ENCODE measurements at regions not wholly inside any gene's neighbourhood (a gene's known extent, or its start where the extent isn't known, plus 50 kb on each side); places are given as distances from the start of the nearest gene placed in this dataset.

DNA sequence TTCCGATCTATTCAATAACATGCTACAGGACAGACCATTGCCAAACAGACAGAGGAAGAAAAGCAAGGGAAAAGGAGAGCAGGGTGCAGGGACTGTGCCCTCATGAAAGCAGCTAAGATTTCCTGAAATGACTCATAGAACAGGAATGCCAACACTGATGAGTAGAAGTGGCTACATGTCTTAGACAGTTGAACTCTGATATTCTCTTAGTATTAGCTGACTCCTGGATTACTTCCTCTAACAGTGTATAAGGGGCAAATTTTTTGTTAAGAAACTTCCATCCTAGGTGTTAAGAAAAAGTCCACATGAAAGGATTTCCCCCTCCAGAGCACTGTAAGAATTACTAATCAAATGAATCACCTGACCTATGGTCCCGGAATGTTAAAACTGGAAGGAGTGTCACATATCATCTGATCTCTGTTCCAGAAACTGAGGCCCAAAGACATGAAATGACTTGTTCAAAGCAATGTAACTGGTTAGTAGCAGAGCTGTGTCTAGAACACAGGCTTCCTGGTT lies 224.9 kb downstream of the IBTK start:
- POLR2A ChIA-PET = interaction anchor here (0.6 kb wide), 1 partner anchor 270 kb away, joined by 10 read pairs; the partner anchor contains the start of gene TENT5A
- Histone ChIP-seq H3K27ac (ENCODE audit: extremely low read depth, low read depth, low read length) (no peak overlapping the region), H3K36me3 (ENCODE audit: control insufficient read depth in 2 of 2, insufficient read depth in 1 of 2, low read length in 2 of 2) (no peaks in the 10 kb centered on the region), H3K4me1 (ENCODE audit: control insufficient read depth, insufficient read depth, low read length) (no peaks in the 10 kb centered on the region), H3K9me3 (ENCODE audit: control insufficient read depth, insufficient read depth, low read depth, low read length) (no peaks in the 10 kb centered on the region), H3K4me3 (ENCODE audit: low read depth, low read length) (no peak overlapping the region)
- TF ChIP-seq ZNF548 (tag by site-specific recombination; IDR thresholded peaks at IDR 0.05) = no peak
- 0 out of 2 replicates have a peak, but pooled peaks have one; percentile 45 for TF ChIP-seq ZNF133 (tag by site-specific recombination; IDR thresholded peaks at IDR 0.05)
- peak; percentile 85 for TF ChIP-seq ZNF10 (tag by site-specific recombination; IDR thresholded peaks at IDR 0.05)
- 0 out of 2 replicates have a peak, but pooled peaks have one; percentile 43 for TF ChIP-seq ZFP37 (tag by site-specific recombination; IDR thresholded peaks at IDR 0.05)
- no peak for TF ChIP-seq ZNF791 (tag by site-specific recombination; IDR thresholded peaks at IDR 0.05)
- peak; percentile 69 for TF ChIP-seq PRDM1 (tag by site-specific recombination; IDR thresholded peaks at IDR 0.05)
- CTCF ChIA-PET = interaction anchor here (0.5 to 1.7 kb wide), 2 partner anchors 17 to 268 kb away, joined by 3 to 4 read pairs; no protein-coding TSS in a partner anchor

DNA sequence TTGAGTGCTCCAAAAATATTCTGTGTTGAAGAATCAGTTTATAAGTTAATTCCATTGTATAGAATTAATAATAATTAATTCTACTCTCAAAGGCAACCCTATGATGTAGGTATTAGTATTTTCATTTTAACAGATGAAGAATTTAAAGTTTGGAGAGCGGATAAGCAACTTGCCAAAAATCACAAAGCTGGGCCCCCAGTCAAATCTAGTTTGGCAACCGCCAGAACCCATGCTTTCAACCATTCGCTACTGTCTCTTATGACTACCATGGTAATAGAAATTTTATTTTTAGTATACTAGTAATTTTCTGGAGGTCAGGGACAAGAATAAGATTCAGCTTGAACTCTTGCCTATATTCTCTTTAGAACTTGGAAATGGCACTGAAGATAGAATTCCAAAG lies 229.8 kb downstream of the IBTK start:
- TF ChIP-seq ZNF121 (tag by site-specific recombination; IDR thresholded peaks at IDR 0.05) = no peak
- TF ChIP-seq, protein P1, sequence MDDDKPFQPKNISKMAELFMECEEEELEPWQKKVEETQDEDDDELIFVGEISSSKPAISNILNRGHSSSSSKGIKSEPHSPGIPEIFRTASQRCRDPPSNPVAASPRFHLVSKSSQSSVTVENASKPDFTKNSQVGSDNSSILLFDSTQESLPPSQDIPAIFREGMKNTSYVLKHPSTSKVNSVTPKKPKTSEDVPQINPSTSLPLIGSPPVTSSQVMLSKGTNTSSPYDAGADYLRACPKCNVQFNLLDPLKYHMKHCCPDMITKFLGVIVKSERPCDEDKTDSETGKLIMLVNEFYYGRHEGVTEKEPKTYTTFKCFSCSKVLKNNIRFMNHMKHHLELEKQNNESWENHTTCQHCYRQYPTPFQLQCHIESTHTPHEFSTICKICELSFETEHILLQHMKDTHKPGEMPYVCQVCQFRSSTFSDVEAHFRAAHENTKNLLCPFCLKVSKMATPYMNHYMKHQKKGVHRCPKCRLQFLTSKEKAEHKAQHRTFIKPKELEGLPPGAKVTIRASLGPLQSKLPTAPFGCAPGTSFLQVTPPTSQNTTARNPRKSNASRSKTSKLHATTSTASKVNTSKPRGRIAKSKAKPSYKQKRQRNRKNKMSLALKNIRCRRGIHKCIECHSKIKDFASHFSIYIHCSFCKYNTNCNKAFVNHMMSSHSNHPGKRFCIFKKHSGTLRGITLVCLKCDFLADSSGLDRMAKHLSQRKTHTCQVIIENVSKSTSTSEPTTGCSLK (tag by site-specific recombination; IDR thresholded peaks at IDR 0.05) = no peak
- TF ChIP-seq ZNF133 (tag by site-specific recombination; IDR thresholded peaks at IDR 0.05) = no peak
- no peak for TF ChIP-seq ZNF626 (tag by site-specific recombination; IDR thresholded peaks at IDR 0.05)
- no peak for TF ChIP-seq ZNF112 (tag by site-specific recombination; IDR thresholded peaks at IDR 0.05)
- TF ChIP-seq, protein P2, sequence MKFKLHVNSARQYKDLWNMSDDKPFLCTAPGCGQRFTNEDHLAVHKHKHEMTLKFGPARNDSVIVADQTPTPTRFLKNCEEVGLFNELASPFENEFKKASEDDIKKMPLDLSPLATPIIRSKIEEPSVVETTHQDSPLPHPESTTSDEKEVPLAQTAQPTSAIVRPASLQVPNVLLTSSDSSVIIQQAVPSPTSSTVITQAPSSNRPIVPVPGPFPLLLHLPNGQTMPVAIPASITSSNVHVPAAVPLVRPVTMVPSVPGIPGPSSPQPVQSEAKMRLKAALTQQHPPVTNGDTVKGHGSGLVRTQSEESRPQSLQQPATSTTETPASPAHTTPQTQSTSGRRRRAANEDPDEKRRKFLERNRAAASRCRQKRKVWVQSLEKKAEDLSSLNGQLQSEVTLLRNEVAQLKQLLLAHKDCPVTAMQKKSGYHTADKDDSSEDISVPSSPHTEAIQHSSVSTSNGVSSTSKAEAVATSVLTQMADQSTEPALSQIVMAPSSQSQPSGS (tag by site-specific recombination; IDR thresholded peaks at IDR 0.05; ENCODE audit: low read depth) = no peak
- no peak for TF ChIP-seq ZNF664 (tag by site-specific recombination; IDR thresholded peaks at IDR 0.05)
- no peak for TF ChIP-seq ZNF670 (tag by site-specific recombination; IDR thresholded peaks at IDR 0.05; ENCODE audit: low read depth)
- no peak for TF ChIP-seq WT1 (tag by site-specific recombination; IDR thresholded peaks at IDR 0.05)
- no peak for TF ChIP-seq SCRT1 (tag by site-specific recombination; IDR thresholded peaks at IDR 0.05; ENCODE audit: borderline replicate concordance)
- no peak for TF ChIP-seq SP7 (tag by site-specific recombination; IDR thresholded peaks at IDR 0.05)
- no peak for TF ChIP-seq GLIS1 (tag by site-specific recombination; IDR thresholded peaks at IDR 0.05)
- TF ChIP-seq ZSCAN30 (tag by site-specific recombination; IDR thresholded peaks at IDR 0.05) = no peak
- no peak for TF ChIP-seq ZNF747 (tag by site-specific recombination; IDR thresholded peaks at IDR 0.05)
- POLR2A ChIA-PET = no interaction called here
- H3K4me3 ChIP-seq (ENCODE audit: low read depth, low read length) = no peak overlapping the region
- H3K4me1 ChIP-seq (ENCODE audit: control insufficient read depth, insufficient read depth, low read length) = no peaks in the 10 kb centered on the region
- no peak overlapping the region for H3K27ac ChIP-seq (ENCODE audit: extremely low read depth, low read depth, low read length)
- CTCF ChIA-PET = interaction anchor here (2.1 to 2.4 kb wide), 2 partner anchors 12 to 23 kb away, joined by 6 to 10 read pairs; no protein-coding TSS in a partner anchor
- H3K36me3 ChIP-seq (ENCODE audit: control insufficient read depth in 2 of 2, insufficient read depth in 1 of 2, low read length in 2 of 2) = no peaks in the 10 kb centered on the region
- no peaks in the 10 kb centered on the region for H3K9me3 ChIP-seq (ENCODE audit: control insufficient read depth, insufficient read depth, low read depth, low read length)

DNA sequence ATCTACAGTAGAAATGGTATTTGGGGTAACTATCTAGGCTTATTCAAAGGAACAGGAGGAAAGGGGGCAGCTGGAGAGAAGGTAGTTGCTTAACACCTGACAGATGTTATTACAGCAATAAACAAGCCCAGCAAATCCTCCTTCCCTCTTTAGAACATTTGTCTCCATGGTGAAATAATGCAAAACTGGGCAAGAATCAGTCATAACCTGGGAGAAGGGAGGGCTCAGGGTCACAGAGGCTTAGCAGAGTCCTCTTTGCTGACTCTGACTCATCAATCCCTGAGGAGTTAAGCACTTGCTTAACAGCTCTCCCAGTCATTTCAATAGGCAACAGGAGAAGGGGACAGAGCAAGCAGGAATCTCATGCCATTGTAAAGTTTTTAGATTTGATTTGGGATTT lies 230.3 kb downstream of the IBTK start:
- Histone ChIP-seq H3K4me3 (ENCODE audit: low read depth, low read length) (no peak overlapping the region), H3K4me1 (ENCODE audit: control insufficient read depth, insufficient read depth, low read length) (no peaks in the 10 kb centered on the region), H3K27ac (ENCODE audit: extremely low read depth, low read depth, low read length) (no peak overlapping the region), H3K36me3 (ENCODE audit: control insufficient read depth in 2 of 2, insufficient read depth in 1 of 2, low read length in 2 of 2) (no peaks in the 10 kb centered on the region), H3K9me3 (ENCODE audit: control insufficient read depth, insufficient read depth, low read depth, low read length) (no peaks in the 10 kb centered on the region)
- TF ChIP-seq PRDM1 (tag by site-specific recombination; IDR thresholded peaks at IDR 0.05) (peak; percentile 17; the same call in 1 of the 2 replicates), SCRT2 (tag by site-specific recombination; IDR thresholded peaks at IDR 0.05) (peak; percentile 78), ZNF335 (tag by site-specific recombination; conservative IDR thresholded peaks at IDR 0.05) (peak; percentile 19; the same call in 1 of the 2 replicates), ZNF350 (tag by site-specific recombination; IDR thresholded peaks at IDR 0.05) (no peak), OVOL3 (tag by site-specific recombination; IDR thresholded peaks at IDR 0.05) (no peak), ZNF530 (tag by site-specific recombination; IDR thresholded peaks at IDR 0.05; ENCODE audit: low read depth) (no peak), GFI1B (tag by site-specific recombination; IDR thresholded peaks at IDR 0.05) (peak; percentile 30; the same call in 1 of the 2 replicates)
- TF ChIP-seq, protein P3, sequence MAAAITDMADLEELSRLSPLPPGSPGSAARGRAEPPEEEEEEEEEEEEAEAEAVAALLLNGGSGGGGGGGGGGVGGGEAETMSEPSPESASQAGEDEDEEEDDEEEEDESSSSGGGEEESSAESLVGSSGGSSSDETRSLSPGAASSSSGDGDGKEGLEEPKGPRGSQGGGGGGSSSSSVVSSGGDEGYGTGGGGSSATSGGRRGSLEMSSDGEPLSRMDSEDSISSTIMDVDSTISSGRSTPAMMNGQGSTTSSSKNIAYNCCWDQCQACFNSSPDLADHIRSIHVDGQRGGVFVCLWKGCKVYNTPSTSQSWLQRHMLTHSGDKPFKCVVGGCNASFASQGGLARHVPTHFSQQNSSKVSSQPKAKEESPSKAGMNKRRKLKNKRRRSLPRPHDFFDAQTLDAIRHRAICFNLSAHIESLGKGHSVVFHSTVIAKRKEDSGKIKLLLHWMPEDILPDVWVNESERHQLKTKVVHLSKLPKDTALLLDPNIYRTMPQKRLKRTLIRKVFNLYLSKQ (tag by site-specific recombination; IDR thresholded peaks at IDR 0.05; ENCODE audit: borderline replicate concordance) = no peak
- ChIA-PET POLR2A (no interaction called here), CTCF (interaction anchor here (0.9 to 2.4 kb wide), 4 partner anchors 8 to 159 kb away, joined by 3 to 10 read pairs (median 5); no protein-coding TSS in a partner anchor)

Data from HEK293 (cell line).